ENCODE measurements at regions not wholly inside any gene's neighbourhood (a gene's known extent, or its start where the extent isn't known, plus 50 kb on each side); places are given as distances from the start of the nearest gene placed in this dataset.
A peak's percentile ranks its signal among the peaks of the same experiment; 100 is the strongest.

DNA sequence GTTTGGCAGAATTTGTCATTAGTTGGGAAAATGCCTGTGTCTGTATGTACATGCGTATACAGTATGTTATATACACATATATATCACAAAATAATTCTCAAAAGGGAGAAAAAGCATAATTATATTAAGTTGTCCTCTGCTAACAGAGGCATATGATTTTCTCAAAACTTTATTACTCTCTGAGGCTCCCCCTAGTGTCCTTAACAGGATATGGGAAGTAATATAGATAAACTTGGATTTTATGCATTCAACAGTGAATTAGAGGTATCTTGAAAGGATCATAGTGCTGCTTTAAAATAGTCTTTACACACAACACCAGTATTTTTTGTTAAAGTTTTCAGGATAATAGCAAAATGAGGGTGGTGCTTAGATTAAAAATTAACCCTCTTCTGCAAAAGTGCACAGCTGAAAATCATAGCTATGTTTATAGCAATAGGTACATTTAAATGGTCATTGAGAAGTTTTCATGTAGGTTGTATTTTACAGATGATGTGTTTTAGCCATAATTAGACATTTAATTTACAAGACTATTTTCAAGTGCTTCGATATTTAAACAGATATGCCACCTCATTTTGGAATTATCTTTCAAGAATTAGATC is 454.0 kb upstream of the ROBO2 start:
- Mint-ChIP-seq H3K27me3 (ENCODE audit: low read depth) (peaks cover 6% of the 10 kb centered on the region), H3K27ac (ENCODE audit: unreplicated experiment) (no peak overlapping the region), H3K9me3 (ENCODE audit: low read depth) (no peaks in the 10 kb centered on the region), H3K36me3 (ENCODE audit: low read depth) (no peaks in the 10 kb centered on the region), H3K4me3 (ENCODE audit: unreplicated experiment) (no peak overlapping the region), H3K4me1 (ENCODE audit: low read depth) (no peaks in the 10 kb centered on the region)
- DNase-seq (ENCODE audit: low spot score), result no peak
- TF ChIP-seq, protein P1, sequence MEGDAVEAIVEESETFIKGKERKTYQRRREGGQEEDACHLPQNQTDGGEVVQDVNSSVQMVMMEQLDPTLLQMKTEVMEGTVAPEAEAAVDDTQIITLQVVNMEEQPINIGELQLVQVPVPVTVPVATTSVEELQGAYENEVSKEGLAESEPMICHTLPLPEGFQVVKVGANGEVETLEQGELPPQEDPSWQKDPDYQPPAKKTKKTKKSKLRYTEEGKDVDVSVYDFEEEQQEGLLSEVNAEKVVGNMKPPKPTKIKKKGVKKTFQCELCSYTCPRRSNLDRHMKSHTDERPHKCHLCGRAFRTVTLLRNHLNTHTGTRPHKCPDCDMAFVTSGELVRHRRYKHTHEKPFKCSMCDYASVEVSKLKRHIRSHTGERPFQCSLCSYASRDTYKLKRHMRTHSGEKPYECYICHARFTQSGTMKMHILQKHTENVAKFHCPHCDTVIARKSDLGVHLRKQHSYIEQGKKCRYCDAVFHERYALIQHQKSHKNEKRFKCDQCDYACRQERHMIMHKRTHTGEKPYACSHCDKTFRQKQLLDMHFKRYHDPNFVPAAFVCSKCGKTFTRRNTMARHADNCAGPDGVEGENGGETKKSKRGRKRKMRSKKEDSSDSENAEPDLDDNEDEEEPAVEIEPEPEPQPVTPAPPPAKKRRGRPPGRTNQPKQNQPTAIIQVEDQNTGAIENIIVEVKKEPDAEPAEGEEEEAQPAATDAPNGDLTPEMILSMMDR (IDR thresholded peaks at IDR 0.05), result peak; percentile 87

DNA sequence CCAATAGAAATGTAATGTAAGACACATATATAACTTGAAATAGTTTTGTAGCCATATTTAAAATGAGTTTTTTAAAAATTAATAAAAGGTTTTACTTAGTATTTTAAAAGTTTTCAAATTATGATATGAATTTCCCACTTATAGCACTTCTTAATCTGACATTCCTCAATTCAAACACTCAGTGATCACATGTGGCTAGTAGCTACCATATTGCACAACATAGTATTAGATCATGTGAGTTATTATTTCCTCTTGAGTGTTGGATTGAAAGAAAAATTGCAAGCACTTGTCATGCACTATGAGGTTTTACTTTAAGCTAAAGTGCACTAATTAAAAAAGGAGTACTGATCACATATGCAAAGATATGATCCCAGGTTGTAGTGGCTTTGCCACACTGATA is 453.4 kb upstream of the ROBO2 start:
- Mint-ChIP-seq H3K4me1 (ENCODE audit: low read depth) (no peaks in the 10 kb centered on the region), H3K27me3 (ENCODE audit: low read depth) (peaks cover 6% of the 10 kb centered on the region), H3K36me3 (ENCODE audit: low read depth) (no peaks in the 10 kb centered on the region), H3K4me3 (ENCODE audit: unreplicated experiment) (no peak overlapping the region), H3K9me3 (ENCODE audit: low read depth) (no peaks in the 10 kb centered on the region), H3K27ac (ENCODE audit: unreplicated experiment) (no peak overlapping the region)
- DNase-seq (ENCODE audit: low spot score), result no peak
- TF ChIP-seq, protein P1 (IDR thresholded peaks at IDR 0.05), result no peak

DNA sequence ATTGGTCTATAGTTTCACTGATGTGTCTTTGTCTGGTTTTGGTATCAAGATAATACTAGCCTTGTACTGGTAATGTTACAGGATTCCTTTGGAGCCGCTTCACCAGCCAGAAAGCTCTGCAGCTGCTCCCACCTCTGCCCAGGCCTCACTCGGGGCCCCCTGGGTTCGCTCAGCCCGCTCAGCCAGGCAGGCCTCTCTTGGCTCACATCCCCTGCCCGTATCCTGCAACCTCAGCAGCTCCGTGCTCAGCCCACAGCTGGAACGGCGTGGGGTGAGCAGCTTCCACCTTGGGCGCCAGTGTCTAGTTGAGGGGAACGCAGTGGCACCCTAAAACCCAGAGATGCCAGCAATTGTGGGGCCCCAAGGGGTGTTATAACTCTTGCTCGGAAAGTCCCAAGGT is 429.7 kb upstream of the ROBO2 start:
- no peak overlapping the region for H3K4me3 Mint-ChIP-seq (ENCODE audit: unreplicated experiment)
- DNase-seq (ENCODE audit: low spot score), result no peak
- no peaks in the 10 kb centered on the region for H3K4me1 Mint-ChIP-seq (ENCODE audit: low read depth)
- H3K27ac Mint-ChIP-seq (ENCODE audit: unreplicated experiment), result no peak overlapping the region
- peaks cover 10% of the 10 kb centered on the region for H3K27me3 Mint-ChIP-seq (ENCODE audit: low read depth)
- peaks cover 10% of the 10 kb centered on the region for H3K9me3 Mint-ChIP-seq (ENCODE audit: low read depth)
- TF ChIP-seq, protein P1 (IDR thresholded peaks at IDR 0.05), result no peak
- no peaks in the 10 kb centered on the region for H3K36me3 Mint-ChIP-seq (ENCODE audit: low read depth)

DNA sequence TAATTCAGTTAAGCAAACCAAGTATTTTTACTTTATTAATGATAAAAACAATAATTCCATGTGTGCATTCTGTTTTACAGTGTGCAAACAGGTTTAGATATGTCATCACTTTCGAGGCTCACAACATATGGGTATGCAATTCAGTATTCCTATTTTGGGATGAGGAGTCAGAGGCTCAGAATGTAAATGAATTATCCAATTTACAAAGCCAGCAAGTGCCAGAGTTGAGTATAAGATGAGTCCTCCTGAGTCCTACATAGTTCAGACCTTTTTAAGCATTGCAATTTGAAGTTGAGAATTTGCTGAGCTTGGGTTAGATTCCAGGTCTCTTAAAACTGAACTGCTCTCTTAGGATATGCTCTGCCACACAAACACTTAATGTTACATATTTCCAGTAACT is 424.2 kb upstream of the ROBO2 start:
- Mint-ChIP-seq H3K36me3 (ENCODE audit: low read depth) (no peaks in the 10 kb centered on the region), H3K9me3 (ENCODE audit: low read depth) (no peaks in the 10 kb centered on the region), H3K27ac (ENCODE audit: unreplicated experiment) (no peak overlapping the region), H3K4me1 (ENCODE audit: low read depth) (peaks cover 4% of the 10 kb centered on the region), H3K4me3 (ENCODE audit: unreplicated experiment) (no peak overlapping the region), H3K27me3 (ENCODE audit: low read depth) (peaks cover 2% of the 10 kb centered on the region)
- TF ChIP-seq, protein P1 (IDR thresholded peaks at IDR 0.05), result no peak
- DNase-seq (ENCODE audit: low spot score), result no peak

DNA sequence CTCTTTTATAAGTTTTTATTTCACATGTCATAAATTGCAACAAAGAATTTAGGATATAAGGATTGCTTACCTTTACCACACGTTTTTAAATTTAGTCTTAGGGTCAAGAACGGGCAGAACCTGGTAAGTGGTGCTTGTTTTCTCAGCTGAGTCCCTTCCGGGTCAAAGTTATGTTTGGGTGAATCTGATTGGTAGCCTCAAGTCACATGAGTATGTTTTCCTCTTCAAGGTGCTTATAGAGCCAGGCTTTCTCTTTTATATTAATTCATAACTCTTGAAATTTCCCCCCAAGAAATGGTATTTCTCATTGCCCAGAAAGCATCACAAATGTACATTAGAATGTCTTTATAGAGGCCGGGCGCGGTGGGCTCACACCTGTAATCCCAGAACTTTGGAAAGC is 415.7 kb upstream of the ROBO2 start:
- Mint-ChIP-seq H3K4me1 (ENCODE audit: low read depth) (no peaks in the 10 kb centered on the region), H3K27me3 (ENCODE audit: low read depth) (peaks cover 5% of the 10 kb centered on the region), H3K9me3 (ENCODE audit: low read depth) (no peaks in the 10 kb centered on the region), H3K36me3 (ENCODE audit: low read depth) (no peaks in the 10 kb centered on the region), H3K27ac (ENCODE audit: unreplicated experiment) (no peak overlapping the region), H3K4me3 (ENCODE audit: unreplicated experiment) (no peak overlapping the region)
- TF ChIP-seq, protein P1 (IDR thresholded peaks at IDR 0.05), result no peak
- no peak for DNase-seq (ENCODE audit: low spot score)

All from chondrocyte (in vitro differentiated cells).